ENCODE measurements at regions not wholly inside any gene's neighbourhood (a gene's known extent, or its start where the extent isn't known, plus 50 kb on each side); places are given as distances from the start of the nearest gene placed in this dataset.
"Not testable (repeated sequence)": the region's sequence is repeated elsewhere in the genome, so short reads cannot be mapped to it uniquely, and the experiment has no call there.

GRCh38 chr17:30602396-30602795, 125.2 kb downstream of the GOSR1 start:
- not testable (repeated sequence) for TF ChIP-seq CTCF, POLR2A (IDR thresholded peaks at IDR 0.05)

All from testis (tissue), 2 donors.